ENCODE measurements at regions not wholly inside any gene's neighbourhood (a gene's known extent, or its start where the extent isn't known, plus 50 kb on each side); places are given as distances from the start of the nearest gene placed in this dataset.

DNA sequence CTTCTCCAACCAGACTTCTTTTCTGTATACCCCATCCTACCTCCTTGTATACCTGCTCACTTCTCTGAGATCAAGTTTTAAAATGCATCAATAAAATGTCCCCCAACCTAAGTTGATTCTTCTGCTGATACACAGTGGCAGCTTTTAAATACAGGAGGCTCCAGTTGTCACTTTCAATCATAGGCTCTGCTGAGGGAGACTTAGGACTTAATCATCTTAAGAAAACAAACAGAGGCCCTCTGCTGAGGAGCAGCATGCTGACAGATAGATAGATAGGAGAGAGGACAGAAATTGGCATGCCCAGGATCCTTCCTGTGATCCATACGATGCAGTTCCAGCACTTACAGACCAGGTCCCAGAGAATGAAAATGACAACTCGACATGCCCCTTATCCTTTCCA lies 311.0 kb upstream of the PROX1 start:
- Histone ChIP-seq H3K4me1 (no peaks in the 10 kb centered on the region), H3K36me3 (no peaks in the 10 kb centered on the region), H3K27me3 (no peaks in the 10 kb centered on the region), H3K4me3 (no peak overlapping the region), H3K27ac (no peak overlapping the region), H3K9me3 (no peaks in the 10 kb centered on the region)
- intact Hi-C loops (cut with DNase I), result no loop called here
- no peak for TF ChIP-seq POLR2A (IDR thresholded peaks at IDR 0.05)
- TF ChIP-seq, protein P1, sequence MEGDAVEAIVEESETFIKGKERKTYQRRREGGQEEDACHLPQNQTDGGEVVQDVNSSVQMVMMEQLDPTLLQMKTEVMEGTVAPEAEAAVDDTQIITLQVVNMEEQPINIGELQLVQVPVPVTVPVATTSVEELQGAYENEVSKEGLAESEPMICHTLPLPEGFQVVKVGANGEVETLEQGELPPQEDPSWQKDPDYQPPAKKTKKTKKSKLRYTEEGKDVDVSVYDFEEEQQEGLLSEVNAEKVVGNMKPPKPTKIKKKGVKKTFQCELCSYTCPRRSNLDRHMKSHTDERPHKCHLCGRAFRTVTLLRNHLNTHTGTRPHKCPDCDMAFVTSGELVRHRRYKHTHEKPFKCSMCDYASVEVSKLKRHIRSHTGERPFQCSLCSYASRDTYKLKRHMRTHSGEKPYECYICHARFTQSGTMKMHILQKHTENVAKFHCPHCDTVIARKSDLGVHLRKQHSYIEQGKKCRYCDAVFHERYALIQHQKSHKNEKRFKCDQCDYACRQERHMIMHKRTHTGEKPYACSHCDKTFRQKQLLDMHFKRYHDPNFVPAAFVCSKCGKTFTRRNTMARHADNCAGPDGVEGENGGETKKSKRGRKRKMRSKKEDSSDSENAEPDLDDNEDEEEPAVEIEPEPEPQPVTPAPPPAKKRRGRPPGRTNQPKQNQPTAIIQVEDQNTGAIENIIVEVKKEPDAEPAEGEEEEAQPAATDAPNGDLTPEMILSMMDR (IDR thresholded peaks at IDR 0.05), result no peak
- TF ChIP-seq POLR2AphosphoS5 (IDR thresholded peaks at IDR 0.05; ENCODE audit: insufficient read depth in 1 of 2, low read depth in 1 of 2), result no peak
- DNase-seq (ENCODE audit: extremely low spot score in 2 of 2), result no peak

DNA sequence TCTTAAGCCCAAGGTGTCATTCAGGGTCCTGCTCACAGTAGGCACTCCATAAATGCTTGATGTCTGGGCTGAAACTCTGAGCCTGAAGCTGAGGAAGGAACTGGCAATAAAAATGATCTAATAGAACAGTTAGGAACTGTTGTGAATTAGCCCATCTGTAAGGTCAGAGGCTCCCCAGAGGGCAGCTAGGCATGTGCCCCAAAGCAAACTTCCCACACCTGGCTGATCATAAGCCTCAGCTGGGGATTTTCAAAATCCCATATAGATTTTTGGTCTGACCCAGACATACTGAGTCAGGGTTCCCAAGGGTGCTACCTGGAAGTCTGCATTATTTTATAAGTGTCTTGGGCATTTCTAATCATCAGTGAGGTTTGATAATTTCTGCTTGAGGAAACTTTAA lies 309.4 kb upstream of the PROX1 start:
- no peak overlapping the region for H3K4me3 ChIP-seq
- no peak for DNase-seq (ENCODE audit: extremely low spot score in 2 of 2)
- H3K27me3 ChIP-seq, result no peaks in the 10 kb centered on the region
- no peaks in the 10 kb centered on the region for H3K4me1 ChIP-seq
- no peaks in the 10 kb centered on the region for H3K36me3 ChIP-seq
- H3K9me3 ChIP-seq, result no peaks in the 10 kb centered on the region
- TF ChIP-seq POLR2AphosphoS5 (IDR thresholded peaks at IDR 0.05; ENCODE audit: insufficient read depth in 1 of 2, low read depth in 1 of 2) (no peak), POLR2A (IDR thresholded peaks at IDR 0.05) (no peak)
- TF ChIP-seq, protein P1 (IDR thresholded peaks at IDR 0.05), result no peak
- H3K27ac ChIP-seq, result no peak overlapping the region
- intact Hi-C loops (cut with DNase I), result no loop called here

DNA sequence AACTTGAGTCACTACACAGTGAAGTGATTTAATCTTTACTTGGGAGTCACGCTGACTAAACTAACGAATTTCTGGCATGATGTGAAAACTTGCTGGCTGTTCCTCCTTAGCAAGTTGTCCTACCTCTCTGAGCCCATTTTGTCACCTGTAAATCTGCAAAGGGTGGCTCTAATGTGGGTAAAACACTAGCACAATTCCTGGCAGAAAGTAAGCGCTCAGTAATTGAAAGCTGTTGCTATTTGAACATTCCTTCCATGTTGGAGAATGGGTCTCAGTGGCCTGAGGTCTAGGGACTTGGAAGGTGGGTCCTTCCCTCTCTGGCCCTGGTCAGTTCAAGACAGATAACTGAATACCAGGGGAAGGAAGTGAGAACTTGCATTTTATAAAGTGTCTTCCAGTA lies 309.0 kb upstream of the PROX1 start:
- H3K4me1 ChIP-seq, result no peaks in the 10 kb centered on the region
- H3K27ac ChIP-seq, result no peak overlapping the region
- no peak for DNase-seq (ENCODE audit: extremely low spot score in 2 of 2)
- H3K27me3 ChIP-seq, result no peaks in the 10 kb centered on the region
- TF ChIP-seq POLR2AphosphoS5 (IDR thresholded peaks at IDR 0.05; ENCODE audit: insufficient read depth in 1 of 2, low read depth in 1 of 2) (no peak), POLR2A (IDR thresholded peaks at IDR 0.05) (no peak)
- TF ChIP-seq, protein P1 (IDR thresholded peaks at IDR 0.05), result no peak
- H3K9me3 ChIP-seq, result no peaks in the 10 kb centered on the region
- intact Hi-C loops (cut with DNase I), result no loop called here
- no peak overlapping the region for H3K4me3 ChIP-seq
- no peaks in the 10 kb centered on the region for H3K36me3 ChIP-seq

DNA sequence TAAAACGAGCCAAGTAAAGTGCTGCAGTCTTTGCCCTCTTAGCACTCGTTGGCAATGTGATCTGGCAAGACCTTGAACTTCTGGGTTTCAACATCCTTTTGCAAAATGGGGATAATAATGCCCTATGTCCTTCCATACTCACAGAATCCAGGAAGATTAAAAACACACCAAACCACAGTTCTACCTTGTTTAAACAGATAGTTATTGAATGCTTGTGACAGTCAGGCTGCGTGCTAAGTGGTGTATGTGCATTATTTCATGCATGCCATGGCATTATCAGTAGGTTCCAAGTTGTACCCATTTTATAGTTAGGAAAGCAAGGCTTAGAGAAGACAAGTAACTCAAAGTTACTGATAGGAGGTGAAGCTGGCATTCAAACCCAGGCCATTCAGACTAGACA lies 308.6 kb upstream of the PROX1 start:
- no peak for TF ChIP-seq POLR2A (IDR thresholded peaks at IDR 0.05)
- TF ChIP-seq, protein P1 (IDR thresholded peaks at IDR 0.05), result no peak
- H3K4me1 ChIP-seq, result no peaks in the 10 kb centered on the region
- H3K36me3 ChIP-seq, result no peaks in the 10 kb centered on the region
- DNase-seq (ENCODE audit: extremely low spot score in 2 of 2), result no peak
- intact Hi-C loops (cut with DNase I), result no loop called here
- no peak overlapping the region for H3K4me3 ChIP-seq
- H3K9me3 ChIP-seq, result no peaks in the 10 kb centered on the region
- no peaks in the 10 kb centered on the region for H3K27me3 ChIP-seq
- H3K27ac ChIP-seq, result no peak overlapping the region

DNA sequence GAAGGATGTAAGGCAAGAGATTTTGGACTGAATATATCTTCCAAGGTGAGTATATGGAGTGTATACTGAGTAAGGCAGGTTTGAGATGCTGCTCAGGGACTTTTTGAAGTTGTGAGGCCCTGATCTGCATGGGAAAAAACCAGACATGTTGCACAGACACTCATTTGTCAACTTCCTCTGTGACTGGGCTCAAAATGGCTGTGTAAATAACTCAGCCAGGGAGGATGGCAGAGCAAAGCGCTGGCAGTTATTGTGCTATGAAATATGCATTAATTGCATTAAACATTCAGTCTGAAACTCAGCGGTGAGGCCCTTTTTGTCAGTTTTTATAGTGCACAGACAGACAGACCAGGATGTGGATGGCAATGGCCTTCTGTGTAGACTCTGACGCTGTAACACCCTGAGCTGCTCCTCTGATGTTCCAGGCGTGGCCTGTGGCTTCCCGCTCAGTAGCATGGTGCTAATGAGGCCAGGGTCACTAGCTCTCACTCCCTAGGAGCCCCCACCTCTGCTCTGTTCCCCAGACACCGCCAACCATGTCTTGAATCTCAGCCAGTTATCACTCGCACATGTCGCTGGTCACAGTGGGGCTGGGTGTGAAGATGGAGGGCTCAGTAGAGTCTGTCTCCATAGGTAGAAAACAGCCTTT lies 307.0 kb upstream of the PROX1 start:
- intact Hi-C loops (cut with DNase I), result no loop called here
- no peak for DNase-seq (ENCODE audit: extremely low spot score in 2 of 2)
- no peaks in the 10 kb centered on the region for H3K27me3 ChIP-seq
- no peaks in the 10 kb centered on the region for H3K4me1 ChIP-seq
- H3K4me3 ChIP-seq, result no peak overlapping the region
- no peak for TF ChIP-seq POLR2AphosphoS5 (IDR thresholded peaks at IDR 0.05; ENCODE audit: insufficient read depth in 1 of 2, low read depth in 1 of 2)
- TF ChIP-seq, protein P1 (IDR thresholded peaks at IDR 0.05), result no peak
- no peak for TF ChIP-seq POLR2A (IDR thresholded peaks at IDR 0.05)
- no peak overlapping the region for H3K27ac ChIP-seq
- H3K9me3 ChIP-seq, result no peaks in the 10 kb centered on the region
- H3K36me3 ChIP-seq, result no peaks in the 10 kb centered on the region
